DND-41 (cell line): ENCODE measurements at regions not wholly inside any gene's neighbourhood (a gene's known extent, or its start where the extent isn't known, plus 50 kb on each side); places are given as distances from the start of the nearest gene placed in this dataset.

Source experiments
- ATAC-seq: fragments of 200-7000 bp; cut with Tn5 transposase; 3 replicates; pipeline ENCODE4 v1.9.1; 2021; ENCODE audit warnings: low read depth; ENCODE audit not compliant: insufficient read depth
- DNase-seq: peaks from one replicate; pipeline ENCODE4 v3.0.0-alpha.2; 2020
- H2AFZ ChIP-seq: 2 replicates; pipeline ENCODE4 v1.6.0; 2012; ENCODE audit warnings: low read depth, low read length
- H3K27ac ChIP-seq: 2 replicates; pipeline ENCODE4 v1.5.1; 2012; ENCODE audit warnings: low read length, inconsistent platforms
- H3K27me3 ChIP-seq: fragments of 200-600 bp; sonication (generic); 2 replicates; pipeline ENCODE4 v1.6.0; 2012; ENCODE audit warnings: low read length, mild to moderate bottlenecking, inconsistent platforms; ENCODE audit not compliant: insufficient read depth, poor library complexity
- H3K36me3 ChIP-seq: 2 replicates; pipeline ENCODE4 v1.5.1; 2012; ENCODE audit warnings: low read length, inconsistent platforms; ENCODE audit not compliant: insufficient read depth
- H3K4me1 ChIP-seq: 2 replicates; pipeline ENCODE4 v1.5.1; 2012; ENCODE audit warnings: mild to moderate bottlenecking, low read length; ENCODE audit not compliant: insufficient read depth
- H3K4me2 ChIP-seq: 2 replicates; pipeline ENCODE4 v1.6.0; 2012; ENCODE audit warnings: mild to moderate bottlenecking, moderate library complexity, low read length, inconsistent platforms; ENCODE audit not compliant: insufficient read depth
- H3K4me3 ChIP-seq, 2 experiments: fragments of 200-600 bp in 1 of 2; shearing (Covaris generic) in 1 of 2; 2 replicates each; pipeline ENCODE4 v1.5.1; 2012 to 2016; ENCODE audit warnings: inconsistent platforms in 2 of 2, low read length in 2 of 2, mild to moderate bottlenecking in 2 of 2, low read depth in 1 of 2, moderate library complexity in 1 of 2
- H3K79me2 ChIP-seq: 2 replicates; pipeline ENCODE4 v1.6.0; 2012; ENCODE audit warnings: low read length, inconsistent platforms; ENCODE audit not compliant: insufficient read depth
- H3K9ac ChIP-seq: 2 replicates; pipeline ENCODE4 v1.6.0; 2012; ENCODE audit warnings: low read depth, mild to moderate bottlenecking, inconsistent platforms, low read length, moderate library complexity
- H3K9me3 ChIP-seq: 2 replicates; pipeline ENCODE4 v1.5.1; 2012; ENCODE audit warnings: low read length, moderate library complexity, mild to moderate bottlenecking, inconsistent platforms; ENCODE audit not compliant: insufficient read depth, severe bottlenecking
- H4K20me1 ChIP-seq: 2 replicates; pipeline ENCODE4 v1.6.0; 2012; ENCODE audit warnings: low read length; ENCODE audit not compliant: insufficient read depth
- CTCF ChIP-seq: IDR thresholded peaks from 2 replicates; pipeline ENCODE4 v1.5.1; 2012; ENCODE audit warnings: borderline replicate concordance, low read length, moderate library complexity, mild to moderate bottlenecking; ENCODE audit not compliant: poor library complexity, severe bottlenecking; ENCODE audit errors: extremely low read depth
- EZH2 ChIP-seq: IDR thresholded peaks from 3 replicates; pipeline ENCODE4 v1.6.1; 2012; ENCODE audit warnings: borderline replicate concordance, low read depth, mild to moderate bottlenecking, moderate library complexity, low read length, inconsistent platforms; ENCODE audit not compliant: severe bottlenecking

GRCh38 chr4:184329659-184330400 is 112.2 kb upstream of the ENPP6 start:
- Histone ChIP-seq H3K4me2 (no peak overlapping the region), H3K27ac (no peak overlapping the region), H4K20me1 (no peaks in the 10 kb centered on the region), H3K27me3 (peaks cover 2% of the 10 kb centered on the region), H3K4me3 (no peak overlapping the region), H3K9me3 (no peaks in the 10 kb centered on the region), H3K9ac (no peak overlapping the region), H3K36me3 (no peaks in the 10 kb centered on the region), H3K79me2 (no peaks in the 10 kb centered on the region), H2AFZ (no peak overlapping the region), H3K4me1 (no peaks in the 10 kb centered on the region)
- ATAC-seq (no peak), DNase-seq (no peak)
- TF ChIP-seq CTCF = no peak
- TF ChIP-seq EZH2 = no peak

GRCh38 chr4:184329235-184329634 is 111.6 kb upstream of the ENPP6 start:
- TF ChIP-seq CTCF = no peak
- no peak for TF ChIP-seq EZH2
- Histone ChIP-seq H3K36me3 (no peaks in the 10 kb centered on the region), H4K20me1 (no peaks in the 10 kb centered on the region), H2AFZ (no peak overlapping the region), H3K9me3 (no peaks in the 10 kb centered on the region), H3K4me2 (no peak overlapping the region), H3K9ac (no peak overlapping the region), H3K27ac (no peak overlapping the region), H3K4me3 (no peak overlapping the region), H3K27me3 (peaks cover 2% of the 10 kb centered on the region), H3K79me2 (no peaks in the 10 kb centered on the region), H3K4me1 (no peaks in the 10 kb centered on the region)
- DNase-seq = no peak
- no peak for ATAC-seq

GRCh38 chr4:184328022-184328736 is 110.5 kb upstream of the ENPP6 start:
- Histone ChIP-seq H2AFZ (no peak overlapping the region), H3K27me3 (peaks cover 2% of the 10 kb centered on the region), H4K20me1 (no peaks in the 10 kb centered on the region), H3K9me3 (no peaks in the 10 kb centered on the region), H3K9ac (no peak overlapping the region), H3K27ac (no peak overlapping the region), H3K4me3 (no peak overlapping the region), H3K4me2 (no peak overlapping the region), H3K79me2 (no peaks in the 10 kb centered on the region), H3K4me1 (no peaks in the 10 kb centered on the region), H3K36me3 (no peaks in the 10 kb centered on the region)
- no peak for ATAC-seq
- no peak for DNase-seq
- no peak for TF ChIP-seq EZH2
- no peak for TF ChIP-seq CTCF
